Lung (tissue), 11 donors: ENCODE measurements at regions not wholly inside any gene's neighbourhood (a gene's known extent, or its start where the extent isn't known, plus 50 kb on each side); places are given as distances from the start of the nearest gene placed in this dataset.

Experiments used
- ATAC-seq: fragments of 200-7000 bp; cut with Tn5 transposase; one replicate; pipeline ENCODE4 v1.9.1; 2020; ENCODE audit warnings: moderate number of reproducible peaks; ENCODE audit not compliant: insufficient read depth, low FRiP score
- DNase-seq, 3 donors: peaks; one replicate each; pipeline ENCODE4 v3.0.0-alpha.2; 2013 to 2017
- H3K27ac ChIP-seq, 2 donors: one replicate each; pipeline ENCODE4 v1.5.1; 2013; ENCODE audit warnings: mild to moderate bottlenecking in 2 of 2, moderate library complexity in 2 of 2, control low read depth in 1 of 2, inconsistent platforms in 1 of 2, low read depth in 1 of 2, low read length in 1 of 2
- H3K27me3 ChIP-seq, 3 donors: one replicate each; pipeline ENCODE4 v1.5.1; 2013; ENCODE audit warnings: low read length in 2 of 3; ENCODE audit not compliant: control insufficient read depth in 3 of 3, insufficient read depth in 3 of 3
- H3K36me3 ChIP-seq, 4 donors: one replicate each; pipeline ENCODE4 v1.5.1; 2013; ENCODE audit warnings: low read length in 4 of 4, mild to moderate bottlenecking in 1 of 4, moderate library complexity in 1 of 4; ENCODE audit not compliant: control insufficient read depth in 4 of 4, insufficient read depth in 4 of 4
- H3K4me1 ChIP-seq, 5 donors: one replicate each; pipeline ENCODE4 v1.5.1; 2013; ENCODE audit warnings: low read length in 5 of 5, mild to moderate bottlenecking in 2 of 5, moderate library complexity in 1 of 5; ENCODE audit not compliant: control insufficient read depth in 5 of 5, insufficient read depth in 5 of 5
- H3K4me3 ChIP-seq: one replicate; pipeline ENCODE4 v1.5.1; 2013; ENCODE audit warnings: mild to moderate bottlenecking, control low read depth, moderate library complexity
- H3K9ac ChIP-seq, 2 donors: one replicate each; pipeline ENCODE4 v1.5.1; 2013; ENCODE audit warnings: low read length in 2 of 2, control low read depth in 1 of 2; ENCODE audit not compliant: insufficient read depth in 1 of 2
- H3K9me3 ChIP-seq, 4 donors: one replicate each; pipeline ENCODE4 v1.5.1; 2013; ENCODE audit warnings: low read length in 3 of 4, mild to moderate bottlenecking in 1 of 4, moderate library complexity in 1 of 4; ENCODE audit not compliant: control insufficient read depth in 4 of 4, insufficient read depth in 3 of 4
- CTCF ChIP-seq: IDR thresholded peaks from 2 replicates; pipeline ENCODE4 v1.5.1; 2012; ENCODE audit warnings: mild to moderate bottlenecking; ENCODE audit errors: control extremely low read depth, extremely low read depth
- WGBS, 2 donors: extraction: QIAGEN DNeasy Blood & Tissue Kit; methylation state at CpG; one replicate each; pipeline ENCODE4 v1.1.7; 2013; 5-methylcytosine and 5-hydroxymethylcytosine counted together
- donor health status: control.
- donor health status: control.
- donor health status: Bipolar disorder and iron deficiency.
- donor health status: healthy.
- donor health status: DM: yes; HTN: yes; CAD: no.

GRCh38 chr2:2926009-2926857, 451.4 kb downstream of the EIPR1 start:
- no peak for TF ChIP-seq CTCF
- Histone ChIP-seq H3K27ac (no peak overlapping the region), H3K9ac (no peak overlapping the region), H3K27me3 (no peaks in the 10 kb centered on the region), H3K9me3 (peaks cover 0 to 11% (median 0%) of the 10 kb centered on the region in 4 donors), H3K4me1 (no peaks in the 10 kb centered on the region), H3K36me3 (no peaks in the 10 kb centered on the region), H3K4me3 (no peak overlapping the region)
- DNase-seq (no peak), ATAC-seq (no peak)
- 90 to 93% methylated on average over 3 of the region's 3 CpGs for WGBS, 2 donors

- peaks cover 0 to 10% (median 0%) of the 10 kb centered on the region in 4 donors for H3K9me3 ChIP-seq
- no peak overlapping the region for H3K4me3 ChIP-seq
- H3K9ac ChIP-seq = no peak overlapping the region
- no peaks in the 10 kb centered on the region for H3K27me3 ChIP-seq
- no peak overlapping the region for H3K27ac ChIP-seq
- no peak for DNase-seq
- no peaks in the 10 kb centered on the region for H3K36me3 ChIP-seq
- TF ChIP-seq CTCF = no peak
- no peak for ATAC-seq
- no peaks in the 10 kb centered on the region for H3K4me1 ChIP-seq
- WGBS, 2 donors = 80 to 81% methylated on average over 6 of the region's 6 CpGs
These were observed 455.5 kb downstream of the EIPR1 start for GRCh38 chr2:2922156-2922555.

- DNase-seq (no peak), ATAC-seq (no peak)
- TF ChIP-seq CTCF = no peak
- H3K9me3 ChIP-seq = peaks cover 0 to 12% (median 3%) of the 10 kb centered on the region in 4 donors
- H3K4me3 ChIP-seq = no peak overlapping the region
- H3K4me1 ChIP-seq = no peaks in the 10 kb centered on the region
- H3K9ac ChIP-seq = no peak overlapping the region
- H3K27ac ChIP-seq = no peak overlapping the region
- no peaks in the 10 kb centered on the region for H3K27me3 ChIP-seq
- H3K36me3 ChIP-seq = no peaks in the 10 kb centered on the region
- WGBS, 2 donors = 92 to 95% methylated on average over 16 of the region's 16 CpGs
These were observed 456.5 kb downstream of the EIPR1 start for GRCh38 chr2:2921011-2921720.
